ENCODE measurements at regions not wholly inside any gene's neighbourhood (a gene's known extent, or its start where the extent isn't known, plus 50 kb on each side); places are given as distances from the start of the nearest gene placed in this dataset.
"Not testable (repeated sequence)": the region's sequence is repeated elsewhere in the genome, so short reads cannot be mapped to it uniquely, and the experiment has no call there.

- DNase-seq = no peak
- Histone ChIP-seq H3K36me3 (no peaks in the 10 kb centered on the region), H3K9me3 (no peaks in the 10 kb centered on the region), H3K27ac (no peak overlapping the region), H3K27me3 (no peaks in the 10 kb centered on the region), H3K4me3 (no peak overlapping the region), H3K4me1 (ENCODE audit: insufficient read depth) (no peaks in the 10 kb centered on the region)
- 15 to 54% (median 29%) methylated on average over 1 of the region's 1 CpG for WGBS, 3 donors
- intact Hi-C loops (cut with DNase I) = no loop called here
- TF ChIP-seq POLR2A (IDR thresholded peaks at IDR 0.05) (no peak), EP300 (IDR thresholded peaks at IDR 0.05) (no peak), CTCF (IDR thresholded peaks at IDR 0.05) (no peak)
Observed at GRCh38 chr6:126664271-126664670, 324.4 kb downstream of the CENPW start.

GRCh38 chr6:126665551-126665950 is 325.6 kb downstream of the CENPW start:
- no peaks in the 10 kb centered on the region for H3K27me3 ChIP-seq
- intact Hi-C loops (cut with DNase I) = no loop called here
- H3K9me3 ChIP-seq = no peaks in the 10 kb centered on the region
- TF ChIP-seq CTCF (IDR thresholded peaks at IDR 0.05) (no peak), POLR2A (IDR thresholded peaks at IDR 0.05) (no peak), EP300 (IDR thresholded peaks at IDR 0.05) (no peak)
- no peak overlapping the region for H3K4me3 ChIP-seq
- H3K4me1 ChIP-seq (ENCODE audit: insufficient read depth) = no peaks in the 10 kb centered on the region
- no peak overlapping the region for H3K27ac ChIP-seq
- no peaks in the 10 kb centered on the region for H3K36me3 ChIP-seq
- WGBS, 3 donors = 78 to 88% (median 82%) methylated on average over 3 of the region's 3 CpGs
- DNase-seq = no peak

- WGBS, 3 donors = 89 to 96% (median 90%) methylated on average over 3 of the region's 3 CpGs
- no peaks in the 10 kb centered on the region for H3K27me3 ChIP-seq
- no peak overlapping the region for H3K27ac ChIP-seq
- TF ChIP-seq EP300 (IDR thresholded peaks at IDR 0.05) (no peak), POLR2A (IDR thresholded peaks at IDR 0.05) (no peak), CTCF (IDR thresholded peaks at IDR 0.05) (no peak)
- no peaks in the 10 kb centered on the region for H3K4me1 ChIP-seq (ENCODE audit: insufficient read depth)
- no peaks in the 10 kb centered on the region for H3K36me3 ChIP-seq
- H3K4me3 ChIP-seq = no peak overlapping the region
- no peaks in the 10 kb centered on the region for H3K9me3 ChIP-seq
- intact Hi-C loops (cut with DNase I) = no loop called here
- no peak for DNase-seq
Observed at GRCh38 chr6:126667071-126667470, 327.2 kb downstream of the CENPW start.

- Histone ChIP-seq H3K4me1 (ENCODE audit: insufficient read depth) (no peaks in the 10 kb centered on the region), H3K36me3 (no peaks in the 10 kb centered on the region), H3K27ac (no peak overlapping the region), H3K9me3 (no peaks in the 10 kb centered on the region), H3K4me3 (no peak overlapping the region), H3K27me3 (no peaks in the 10 kb centered on the region)
- TF ChIP-seq EP300 (IDR thresholded peaks at IDR 0.05) = no peak
- no peak for TF ChIP-seq CTCF (IDR thresholded peaks at IDR 0.05)
- no peak for TF ChIP-seq POLR2A (IDR thresholded peaks at IDR 0.05)
- intact Hi-C loops (cut with DNase I) = no loop called here
- no peak for DNase-seq
Observed at GRCh38 chr6:126667728-126668127, 327.8 kb downstream of the CENPW start.

- no peak overlapping the region for H3K4me3 ChIP-seq
- no peaks in the 10 kb centered on the region for H3K9me3 ChIP-seq
- 22 to 33% (median 27%) methylated on average over 1 of the region's 1 CpG for WGBS, 3 donors
- no peak overlapping the region for H3K27ac ChIP-seq
- H3K36me3 ChIP-seq = no peaks in the 10 kb centered on the region
- intact Hi-C loops (cut with DNase I) = no loop called here
- no peaks in the 10 kb centered on the region for H3K4me1 ChIP-seq (ENCODE audit: insufficient read depth)
- no peaks in the 10 kb centered on the region for H3K27me3 ChIP-seq
- TF ChIP-seq CTCF (IDR thresholded peaks at IDR 0.05) (no peak), EP300 (IDR thresholded peaks at IDR 0.05) (no peak), POLR2A (IDR thresholded peaks at IDR 0.05) (no peak)
- no peak for DNase-seq
Observed at GRCh38 chr6:126672649-126673048, 332.7 kb downstream of the CENPW start.

GRCh38 chr6:126673749-126674148 is 333.8 kb downstream of the CENPW start:
- H3K4me1 ChIP-seq (ENCODE audit: insufficient read depth); H3K27ac ChIP-seq; H3K9me3 ChIP-seq; H3K4me3 ChIP-seq; H3K36me3 ChIP-seq; H3K27me3 ChIP-seq; intact Hi-C loops (cut with DNase I); DNase-seq: not testable (repeated sequence)
- WGBS, 3 donors = 90 to 95% (median 90%) methylated on average over 13 of the region's 13 CpGs
